HepG2 (cell line): ENCODE measurements at regions not wholly inside any gene's neighbourhood (a gene's known extent, or its start where the extent isn't known, plus 50 kb on each side); places are given as distances from the start of the nearest gene placed in this dataset.

Source experiments
- E2F5 ChIP-seq: sonication (generic); formaldehyde crosslinking; conservative IDR thresholded peaks from 2 replicates; pipeline ENCODE4 v1.4.0; 2020; ENCODE audit warnings: missing genetic modification reagents
- HOMEZ ChIP-seq: IDR thresholded peaks from 2 replicates; pipeline ENCODE4 v1.6.1; 2016; ENCODE audit warnings: low read depth
- KIAA2018 ChIP-seq: sonication (generic); formaldehyde crosslinking; IDR thresholded peaks from 2 replicates; pipeline ENCODE4 v1.5.0; 2020; ENCODE audit warnings: mild to moderate bottlenecking, missing genetic modification reagents, borderline replicate concordance
- NR1H2 ChIP-seq: sonication (generic); formaldehyde crosslinking; IDR thresholded peaks from 2 replicates; pipeline ENCODE4 v1.8.1; 2022; ENCODE audit warnings: low read depth, missing genetic modification reagents, borderline replicate concordance
- PCBP2 ChIP-seq: fragments of 200-400 bp; formaldehyde crosslinking; optimal IDR thresholded peaks from 2 replicates; pipeline ENCODE3; 2018; ENCODE audit warnings: low read length, low read depth; ENCODE audit not compliant: poor library complexity, severe bottlenecking
- RNF2 ChIP-seq: fragments of 450-650 bp; conservative IDR thresholded peaks from 2 replicates; pipeline ENCODE4 v1.6.1; 2016; ENCODE audit warnings: low read depth
- SP140L ChIP-seq: sonication (generic); formaldehyde crosslinking; IDR thresholded peaks from 2 replicates; pipeline ENCODE4 v1.4.0; 2020; ENCODE audit warnings: missing genetic modification reagents, borderline replicate concordance
- SRSF1 ChIP-seq: fragments of 200-400 bp; formaldehyde crosslinking; optimal IDR thresholded peaks from 2 replicates; pipeline ENCODE3; 2017; ENCODE audit warnings: mild to moderate bottlenecking, low read depth, low read length, moderate library complexity
- TERF1 ChIP-seq: sonication (generic); formaldehyde crosslinking; IDR thresholded peaks from 2 replicates; pipeline ENCODE4 v1.8.0; 2022; ENCODE audit warnings: mild to moderate bottlenecking, missing genetic modification reagents, moderate library complexity
- UBTF ChIP-seq: sonication (generic); formaldehyde crosslinking; IDR thresholded peaks from 2 replicates; pipeline ENCODE4 v1.4.0; 2020; ENCODE audit warnings: mild to moderate bottlenecking, missing genetic modification reagents
- ZNF234 ChIP-seq: sonication (generic); formaldehyde crosslinking; conservative IDR thresholded peaks from 2 replicates; pipeline ENCODE4 v1.5.1; 2020; ENCODE audit warnings: mild to moderate bottlenecking, missing genetic modification reagents
- ZNF292 ChIP-seq: sonication (generic); formaldehyde crosslinking; IDR thresholded peaks from 2 replicates; pipeline ENCODE4 v1.8.1; 2022; ENCODE audit warnings: mild to moderate bottlenecking, low read depth, missing genetic modification reagents, borderline replicate concordance
- ZNF335 ChIP-seq: sonication (generic); formaldehyde crosslinking; IDR thresholded peaks from 2 replicates; pipeline ENCODE4 v1.4.0; 2020; ENCODE audit warnings: missing genetic modification reagents
- ZNF660 ChIP-seq: sonication (generic); formaldehyde crosslinking; IDR thresholded peaks from 2 replicates; pipeline ENCODE4 v1.5.1; 2020; ENCODE audit warnings: mild to moderate bottlenecking, low read depth, missing genetic modification reagents, borderline replicate concordance
- ZNF713 ChIP-seq: sonication (generic); formaldehyde crosslinking; IDR thresholded peaks from 2 replicates; pipeline ENCODE4 v1.4.0; 2020; ENCODE audit warnings: mild to moderate bottlenecking, missing genetic modification reagents

- TF ChIP-seq KIAA2018 (CRISPR knock-in tag): no peak
- TF ChIP-seq TERF1: no peak
- TF ChIP-seq SRSF1: no peak
- no peak for TF ChIP-seq UBTF (CRISPR knock-in tag)
- no peak for TF ChIP-seq ZNF660 (CRISPR knock-in tag)
- TF ChIP-seq RNF2: no peak
- no peak for TF ChIP-seq PCBP2
- TF ChIP-seq ZNF713: no peak
- no peak for TF ChIP-seq ZNF335 (CRISPR knock-in tag)
- no peak for TF ChIP-seq E2F5 (CRISPR knock-in tag)
- TF ChIP-seq HOMEZ (CRISPR knock-in tag): no peak
- no peak for TF ChIP-seq SP140L (CRISPR knock-in tag)
- peak; percentile 86; the same call in 1 of the 2 replicates for TF ChIP-seq ZNF292 (CRISPR knock-in tag)
- no peak for TF ChIP-seq NR1H2
- no peak for TF ChIP-seq ZNF234 (CRISPR knock-in tag)
These were observed 96.4 kb downstream of the RTP5 start (continued) for GRCh38 chr2:241965931-241966412.
